ENCODE measurements at regions not wholly inside any gene's neighbourhood (a gene's known extent, or its start where the extent isn't known, plus 50 kb on each side); places are given as distances from the start of the nearest gene placed in this dataset.

- TF ChIP-seq CTCF (IDR thresholded peaks at IDR 0.05 in 8 of 11, conservative IDR thresholded peaks at IDR 0.05 in 3 of 11) (no peak), POLR2A (IDR thresholded peaks at IDR 0.05) (no peak)
These were observed 437.6 kb downstream of the ZEB2 start for GRCh38 chr2:144082327-144082726.

Measured in spleen (tissue), 7 donors.